ENCODE measurements at regions not wholly inside any gene's neighbourhood (a gene's known extent, or its start where the extent isn't known, plus 50 kb on each side); places are given as distances from the start of the nearest gene placed in this dataset.

GRCh38 chr1:59163268-59164092 is 133.4 kb upstream of the FGGY start:
- Mint-ChIP-seq H3K4me3 (no peak overlapping the region), H3K9me3 (peaks cover 8% of the 10 kb centered on the region), H3K4me1 (ENCODE audit: low read depth) (peaks cover 4% of the 10 kb centered on the region), H3K27me3 (peaks cover 8% of the 10 kb centered on the region), H3K36me3 (ENCODE audit: low read depth) (no peaks in the 10 kb centered on the region), H3K27ac (no peak overlapping the region)
- intact Hi-C loops (cut with micrococcal nuclease): no loop called here

- Mint-ChIP-seq H3K36me3 (ENCODE audit: low read depth) (no peaks in the 10 kb centered on the region), H3K4me3 (no peak overlapping the region), H3K27me3 (peaks cover 8% of the 10 kb centered on the region), H3K9me3 (no peaks in the 10 kb centered on the region), H3K27ac (no peak overlapping the region), H3K4me1 (ENCODE audit: low read depth) (peaks cover 4% of the 10 kb centered on the region)
- intact Hi-C loops (cut with micrococcal nuclease): no loop called here
Measured at GRCh38 chr1:59164371-59164770, 132.5 kb upstream of the FGGY start.

GRCh38 chr1:59165353-59165752 is 131.5 kb upstream of the FGGY start:
- H3K4me1 Mint-ChIP-seq (ENCODE audit: low read depth): peaks cover 4% of the 10 kb centered on the region
- intact Hi-C loops (cut with micrococcal nuclease): no loop called here
- H3K4me3 Mint-ChIP-seq: no peak overlapping the region
- H3K9me3 Mint-ChIP-seq: no peaks in the 10 kb centered on the region
- H3K36me3 Mint-ChIP-seq (ENCODE audit: low read depth): no peaks in the 10 kb centered on the region
- H3K27me3 Mint-ChIP-seq: peaks cover 13% of the 10 kb centered on the region
- H3K27ac Mint-ChIP-seq: no peak overlapping the region

GRCh38 chr1:59169703-59170102 is 127.2 kb upstream of the FGGY start:
- Mint-ChIP-seq H3K4me1 (ENCODE audit: low read depth) (peaks cover 9% of the 10 kb centered on the region), H3K27ac (no peak overlapping the region), H3K27me3 (peaks cover 7% of the 10 kb centered on the region), H3K4me3 (no peak overlapping the region), H3K9me3 (no peaks in the 10 kb centered on the region), H3K36me3 (ENCODE audit: low read depth) (no peaks in the 10 kb centered on the region)
- intact Hi-C loops (cut with micrococcal nuclease): no loop called here

GRCh38 chr1:59170659-59171058 is 126.2 kb upstream of the FGGY start:
- intact Hi-C loops (cut with micrococcal nuclease): no loop called here
- Mint-ChIP-seq H3K4me1 (ENCODE audit: low read depth) (peaks cover 9% of the 10 kb centered on the region), H3K27ac (no peak overlapping the region), H3K4me3 (no peak overlapping the region), H3K27me3 (peaks cover 5% of the 10 kb centered on the region), H3K9me3 (no peaks in the 10 kb centered on the region), H3K36me3 (ENCODE audit: low read depth) (no peaks in the 10 kb centered on the region)

GRCh38 chr1:59171788-59172187 is 125.1 kb upstream of the FGGY start:
- Mint-ChIP-seq H3K9me3 (no peaks in the 10 kb centered on the region), H3K27me3 (peaks cover 5% of the 10 kb centered on the region), H3K4me3 (no peak overlapping the region), H3K27ac (no peak overlapping the region), H3K36me3 (ENCODE audit: low read depth) (no peaks in the 10 kb centered on the region), H3K4me1 (ENCODE audit: low read depth) (peaks cover 16% of the 10 kb centered on the region)
- intact Hi-C loops (cut with micrococcal nuclease): no loop called here

- Mint-ChIP-seq H3K9me3 (no peaks in the 10 kb centered on the region), H3K36me3 (ENCODE audit: low read depth) (no peaks in the 10 kb centered on the region), H3K27ac (no peak overlapping the region), H3K27me3 (peaks cover 5% of the 10 kb centered on the region), H3K4me1 (ENCODE audit: low read depth) (peaks cover 22% of the 10 kb centered on the region), H3K4me3 (no peak overlapping the region)
- intact Hi-C loops (cut with micrococcal nuclease): no loop called here
Measured at GRCh38 chr1:59172693-59173092, 124.2 kb upstream of the FGGY start.

GRCh38 chr1:59173721-59174120 is 123.2 kb upstream of the FGGY start:
- Mint-ChIP-seq H3K36me3 (ENCODE audit: low read depth) (no peaks in the 10 kb centered on the region), H3K27ac (no peak overlapping the region), H3K4me3 (no peak overlapping the region), H3K4me1 (ENCODE audit: low read depth) (peaks cover 22% of the 10 kb centered on the region), H3K27me3 (peaks cover 5% of the 10 kb centered on the region), H3K9me3 (no peaks in the 10 kb centered on the region)
- intact Hi-C loops (cut with micrococcal nuclease): no loop called here

- Mint-ChIP-seq H3K36me3 (ENCODE audit: low read depth) (no peaks in the 10 kb centered on the region), H3K27ac (no peak overlapping the region), H3K9me3 (no peaks in the 10 kb centered on the region), H3K4me1 (ENCODE audit: low read depth) (peaks cover 22% of the 10 kb centered on the region), H3K27me3 (no peaks in the 10 kb centered on the region), H3K4me3 (no peak overlapping the region)
- intact Hi-C loops (cut with micrococcal nuclease): no loop called here
Measured at GRCh38 chr1:59176471-59176870, 120.4 kb upstream of the FGGY start.

GRCh38 chr1:59177756-59178155 is 119.1 kb upstream of the FGGY start:
- no peak overlapping the region for H3K4me3 Mint-ChIP-seq
- H3K27ac Mint-ChIP-seq: no peak overlapping the region
- H3K9me3 Mint-ChIP-seq: no peaks in the 10 kb centered on the region
- H3K36me3 Mint-ChIP-seq (ENCODE audit: low read depth): no peaks in the 10 kb centered on the region
- intact Hi-C loops (cut with micrococcal nuclease): no loop called here
- peaks cover 22% of the 10 kb centered on the region for H3K4me1 Mint-ChIP-seq (ENCODE audit: low read depth)
- no peaks in the 10 kb centered on the region for H3K27me3 Mint-ChIP-seq

- H3K27me3 Mint-ChIP-seq: no peaks in the 10 kb centered on the region
- H3K9me3 Mint-ChIP-seq: no peaks in the 10 kb centered on the region
- intact Hi-C loops (cut with micrococcal nuclease): no loop called here
- peaks cover 21% of the 10 kb centered on the region for H3K4me1 Mint-ChIP-seq (ENCODE audit: low read depth)
- no peaks in the 10 kb centered on the region for H3K36me3 Mint-ChIP-seq (ENCODE audit: low read depth)
- no peak overlapping the region for H3K27ac Mint-ChIP-seq
- H3K4me3 Mint-ChIP-seq: no peak overlapping the region
Measured at GRCh38 chr1:59178339-59179187, 118.3 kb upstream of the FGGY start.

GRCh38 chr1:59179673-59180072 is 117.2 kb upstream of the FGGY start:
- H3K27me3 Mint-ChIP-seq: no peaks in the 10 kb centered on the region
- H3K27ac Mint-ChIP-seq: no peak overlapping the region
- no peaks in the 10 kb centered on the region for H3K36me3 Mint-ChIP-seq (ENCODE audit: low read depth)
- intact Hi-C loops (cut with micrococcal nuclease): no loop called here
- H3K4me3 Mint-ChIP-seq: no peak overlapping the region
- no peaks in the 10 kb centered on the region for H3K9me3 Mint-ChIP-seq
- peaks cover 14% of the 10 kb centered on the region for H3K4me1 Mint-ChIP-seq (ENCODE audit: low read depth)

- Mint-ChIP-seq H3K4me3 (no peak overlapping the region), H3K9me3 (no peaks in the 10 kb centered on the region), H3K36me3 (ENCODE audit: low read depth) (no peaks in the 10 kb centered on the region), H3K27ac (no peak overlapping the region), H3K27me3 (no peaks in the 10 kb centered on the region), H3K4me1 (ENCODE audit: low read depth) (peaks cover 14% of the 10 kb centered on the region)
- intact Hi-C loops (cut with micrococcal nuclease): no loop called here
Measured at GRCh38 chr1:59180735-59181134, 116.2 kb upstream of the FGGY start.

- Mint-ChIP-seq H3K36me3 (ENCODE audit: low read depth) (no peaks in the 10 kb centered on the region), H3K27ac (no peak overlapping the region), H3K9me3 (no peaks in the 10 kb centered on the region), H3K4me1 (ENCODE audit: low read depth) (no peaks in the 10 kb centered on the region), H3K4me3 (no peak overlapping the region), H3K27me3 (peaks cover under 1% of the 10 kb centered on the region)
- intact Hi-C loops (cut with micrococcal nuclease): no loop called here
Measured at GRCh38 chr1:59183749-59184317, 113.1 kb upstream of the FGGY start.

Data from dendritic cell treated with granulocyte-macrophage colony-stimulating factor and Interleukin-4, amounts not matched to agents 40 ng/mL and 50 ng/mL, for 4 days (primary cell).